Trophoblast cell (in vitro differentiated cells and primary cell): ENCODE measurements at regions not wholly inside any gene's neighbourhood (a gene's known extent, or its start where the extent isn't known, plus 50 kb on each side); places are given as distances from the start of the nearest gene placed in this dataset.

Experiments
- DNase-seq, 2 donors: peaks; one replicate each; pipeline ENCODE4 v3.0.0-alpha.2; 2016
- H2AFZ ChIP-seq: 2 replicates; pipeline ENCODE4 v1.6.1; 2013; ENCODE audit warnings: low read length, moderate library complexity, mild to moderate bottlenecking; ENCODE audit not compliant: insufficient read depth, poor library complexity
- H2AK5ac ChIP-seq: 2 replicates; pipeline ENCODE4 v1.6.1; 2013; ENCODE audit warnings: mild to moderate bottlenecking, low read length
- H2BK120ac ChIP-seq: 2 replicates; pipeline ENCODE4 v1.6.1; 2013; ENCODE audit warnings: low read length, mild to moderate bottlenecking, moderate library complexity; ENCODE audit not compliant: insufficient read depth, poor library complexity
- H2BK12ac ChIP-seq: 2 replicates; pipeline ENCODE4 v1.6.1; 2013; ENCODE audit warnings: mild to moderate bottlenecking, low read length, moderate library complexity
- H2BK5ac ChIP-seq: 2 replicates; pipeline ENCODE4 v1.6.1; 2013; ENCODE audit warnings: low read length, low read depth, moderate library complexity, mild to moderate bottlenecking; ENCODE audit not compliant: poor library complexity
- H3K14ac ChIP-seq: 2 replicates; pipeline ENCODE4 v1.6.1; 2013; ENCODE audit warnings: mild to moderate bottlenecking, low read length
- H3K18ac ChIP-seq: 2 replicates; pipeline ENCODE4 v1.6.1; 2013; ENCODE audit warnings: mild to moderate bottlenecking, low read length
- H3K23ac ChIP-seq: 2 replicates; pipeline ENCODE4 v1.6.1; 2013; ENCODE audit warnings: low read length
- H3K27ac ChIP-seq: 2 replicates; pipeline ENCODE4 v1.5.1; 2013; ENCODE audit warnings: low read depth, mild to moderate bottlenecking, inconsistent platforms, low read length, moderate library complexity
- H3K27me3 ChIP-seq: 2 replicates; pipeline ENCODE4 v1.6.1; 2013; ENCODE audit warnings: inconsistent platforms, mild to moderate bottlenecking, low read length, moderate library complexity; ENCODE audit not compliant: insufficient read depth
- H3K36me3 ChIP-seq, 2 experiments: 1 replicate in 1 of 2; 2 replicates in 1 of 2; pipeline ENCODE4 v1.6.1; 2013; ENCODE audit warnings: low read length in 2 of 2, mild to moderate bottlenecking in 2 of 2, moderate library complexity in 1 of 2; ENCODE audit not compliant: insufficient read depth in 2 of 2, control insufficient read depth in 1 of 2
- H3K4ac ChIP-seq: 2 replicates; pipeline ENCODE4 v1.6.1; 2013; ENCODE audit warnings: low read depth, mild to moderate bottlenecking, low read length, moderate library complexity
- H3K4me1 ChIP-seq, 2 experiments: 1 replicate in 1 of 2; 2 replicates in 1 of 2; pipeline ENCODE4 v1.6.1; 2013; ENCODE audit warnings: low read length in 2 of 2, mild to moderate bottlenecking in 2 of 2, moderate library complexity in 1 of 2; ENCODE audit not compliant: insufficient read depth in 2 of 2, control insufficient read depth in 1 of 2
- H3K4me2 ChIP-seq: 2 replicates; pipeline ENCODE4 v1.6.1; 2013; ENCODE audit warnings: inconsistent platforms, mild to moderate bottlenecking, low read length, moderate library complexity
- H3K4me3 ChIP-seq: 2 replicates; pipeline ENCODE4 v1.5.1; 2013; ENCODE audit warnings: mild to moderate bottlenecking, low read depth, low read length, inconsistent platforms
- H3K79me1 ChIP-seq: one replicate; pipeline ENCODE4 v1.6.1; 2013; ENCODE audit warnings: low read length
- H3K79me2 ChIP-seq: 2 replicates; pipeline ENCODE4 v1.6.1; 2013; ENCODE audit warnings: low read length, mild to moderate bottlenecking; ENCODE audit not compliant: control insufficient read depth, insufficient read depth, poor library complexity
- H3K9ac ChIP-seq: 2 replicates; pipeline ENCODE4 v1.6.1; 2013; ENCODE audit warnings: mild to moderate bottlenecking, low read length
- H3K9me3 ChIP-seq: 2 replicates; pipeline ENCODE4 v1.6.1; 2013; ENCODE audit warnings: low read depth, mild to moderate bottlenecking, control low read depth, inconsistent platforms, low read length; ENCODE audit not compliant: insufficient read depth
- H4K12ac ChIP-seq: 2 replicates; pipeline ENCODE4 v1.6.1; 2013; ENCODE audit warnings: low read depth, mild to moderate bottlenecking, low read length, moderate library complexity
- H4K8ac ChIP-seq: 2 replicates; pipeline ENCODE4 v1.6.1; 2013; ENCODE audit warnings: low read depth, mild to moderate bottlenecking, low read length, moderate library complexity
- H4K91ac ChIP-seq: one replicate; pipeline ENCODE4 v1.6.1; 2013; ENCODE audit warnings: low read depth, mild to moderate bottlenecking, low read length, moderate library complexity
- WGBS: extraction: QIAGEN DNeasy Blood & Tissue Kit; methylation state at CpG from one replicate; pipeline ENCODE4 v1.1.7; 2013; ENCODE audit warnings: missing lambda C conversion rate; ENCODE audit not compliant: insufficient read length, insufficient coverage; ENCODE audit errors: extremely low coverage; 5-methylcytosine and 5-hydroxymethylcytosine counted together

DNA sequence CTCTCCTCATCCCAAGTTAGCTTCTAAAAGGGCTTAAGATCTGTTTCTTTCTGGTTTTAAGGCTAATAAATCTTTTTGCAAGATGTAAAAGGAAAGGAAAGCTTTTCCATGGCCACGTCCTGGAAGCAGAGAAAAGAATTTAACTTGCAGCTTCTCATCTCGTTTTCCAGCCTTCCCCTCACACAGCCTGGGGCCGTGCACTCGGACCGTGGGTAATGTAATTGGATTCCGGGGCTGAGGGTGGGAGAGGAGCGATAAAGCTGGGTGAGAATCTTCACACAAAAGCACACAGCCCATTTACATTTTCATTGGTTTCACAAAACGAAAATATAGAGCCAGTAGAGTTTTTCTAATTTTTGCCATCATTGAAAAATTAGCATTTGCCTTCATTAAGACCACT lies 91.2 kb downstream of the IRX2 start:
- Histone ChIP-seq H2BK5ac (no peak overlapping the region), H3K4ac (no peak overlapping the region), H3K4me2 (no peak overlapping the region), H4K8ac (no peak overlapping the region), H3K4me1 (no peaks in the 10 kb centered on the region), H4K12ac (no peak overlapping the region), H4K91ac (no peak overlapping the region), H3K23ac (no peak overlapping the region), H3K27ac (no peak overlapping the region), H3K18ac (no peak overlapping the region), H2AFZ (no peak overlapping the region), H3K14ac (no peak overlapping the region), H3K9ac (no peak overlapping the region), H3K9me3 (no peaks in the 10 kb centered on the region), H2AK5ac (no peak overlapping the region), H2BK12ac (no peak overlapping the region), H3K4me3 (no peak overlapping the region), H2BK120ac (no peak overlapping the region), H3K79me2 (no peaks in the 10 kb centered on the region), H3K36me3 (no peaks in the 10 kb centered on the region), H3K27me3 (no peaks in the 10 kb centered on the region), H3K79me1 (no peaks in the 10 kb centered on the region)
- no CpG with 5 or more reads among the region's 8 CpGs for WGBS
- no peak for DNase-seq

GRCh38 chr5:2658881-2659470 lies 92.5 kb downstream of the IRX2 start:
- no peak overlapping the region for H4K91ac ChIP-seq
- no peaks in the 10 kb centered on the region for H3K27me3 ChIP-seq
- H3K14ac ChIP-seq, result no peak overlapping the region
- peaks cover 2% of the 10 kb centered on the region for H3K9me3 ChIP-seq
- no peaks in the 10 kb centered on the region for H3K79me2 ChIP-seq
- H2BK12ac ChIP-seq, result no peak overlapping the region
- H3K23ac ChIP-seq, result no peak overlapping the region
- no CpG with 5 or more reads among the region's 18 CpGs for WGBS
- no peak overlapping the region for H3K4me2 ChIP-seq
- H4K12ac ChIP-seq, result no peak overlapping the region
- H2AK5ac ChIP-seq, result no peak overlapping the region
- H2BK120ac ChIP-seq, result no peak overlapping the region
- H4K8ac ChIP-seq, result no peak overlapping the region
- H2AFZ ChIP-seq, result no peak overlapping the region
- H3K79me1 ChIP-seq, result no peaks in the 10 kb centered on the region
- H3K36me3 ChIP-seq, result no peaks in the 10 kb centered on the region
- no peaks in the 10 kb centered on the region for H3K4me1 ChIP-seq
- H3K4ac ChIP-seq, result no peak overlapping the region
- no peak overlapping the region for H3K27ac ChIP-seq
- no peak overlapping the region for H3K4me3 ChIP-seq
- H3K9ac ChIP-seq, result no peak overlapping the region
- H3K18ac ChIP-seq, result no peak overlapping the region
- DNase-seq, result peak; percentile 41 to 50
- H2BK5ac ChIP-seq, result no peak overlapping the region

GRCh38 chr5:2658447-2658846 lies 93.0 kb downstream of the IRX2 start:
- H2BK120ac ChIP-seq, result no peak overlapping the region
- no peak overlapping the region for H4K91ac ChIP-seq
- no peak overlapping the region for H3K27ac ChIP-seq
- H3K36me3 ChIP-seq, result no peaks in the 10 kb centered on the region
- H3K4ac ChIP-seq, result no peak overlapping the region
- H2BK12ac ChIP-seq, result no peak overlapping the region
- H2AFZ ChIP-seq, result no peak overlapping the region
- no peaks in the 10 kb centered on the region for H3K27me3 ChIP-seq
- H4K8ac ChIP-seq, result no peak overlapping the region
- peak; percentile 48 to 61 for DNase-seq
- H3K14ac ChIP-seq, result no peak overlapping the region
- H3K23ac ChIP-seq, result no peak overlapping the region
- peaks cover 2% of the 10 kb centered on the region for H3K9me3 ChIP-seq
- H3K9ac ChIP-seq, result no peak overlapping the region
- H3K79me1 ChIP-seq, result no peaks in the 10 kb centered on the region
- no peak overlapping the region for H3K4me3 ChIP-seq
- no peak overlapping the region for H2AK5ac ChIP-seq
- H3K79me2 ChIP-seq, result no peaks in the 10 kb centered on the region
- no peak overlapping the region for H3K4me2 ChIP-seq
- H3K4me1 ChIP-seq, result no peaks in the 10 kb centered on the region
- H2BK5ac ChIP-seq, result no peak overlapping the region
- no CpG with 5 or more reads among the region's 11 CpGs for WGBS
- no peak overlapping the region for H3K18ac ChIP-seq
- no peak overlapping the region for H4K12ac ChIP-seq

DNA sequence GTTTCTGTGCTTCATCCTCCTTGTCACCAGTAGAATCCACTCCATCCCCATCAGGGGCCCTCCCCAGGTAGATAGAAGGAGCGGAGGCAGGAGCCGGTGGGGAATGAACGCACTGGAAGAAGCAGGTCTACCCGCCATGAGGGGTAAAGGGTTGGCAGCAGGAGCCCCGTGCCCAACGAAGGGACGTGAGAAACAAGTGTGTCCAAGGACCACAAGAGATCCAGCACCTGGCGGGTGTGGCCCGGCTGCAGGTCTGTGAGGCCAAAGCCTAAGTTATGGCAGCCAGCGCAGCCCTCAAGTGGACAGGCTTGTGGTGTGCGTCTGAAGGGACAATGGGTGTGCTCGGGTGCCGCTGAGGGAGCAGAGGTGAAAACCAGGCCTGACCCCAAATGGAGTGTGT lies 94.3 kb downstream of the IRX2 start:
- no peak overlapping the region for H4K8ac ChIP-seq
- no peak overlapping the region for H3K23ac ChIP-seq
- no peak overlapping the region for H4K91ac ChIP-seq
- no peak overlapping the region for H2AFZ ChIP-seq
- H3K79me1 ChIP-seq, result no peaks in the 10 kb centered on the region
- no peak overlapping the region for H3K4me3 ChIP-seq
- H3K27ac ChIP-seq, result no peak overlapping the region
- H4K12ac ChIP-seq, result no peak overlapping the region
- no peaks in the 10 kb centered on the region for H3K27me3 ChIP-seq
- no peak overlapping the region for H2BK120ac ChIP-seq
- H2BK5ac ChIP-seq, result no peak overlapping the region
- no peaks in the 10 kb centered on the region for H3K79me2 ChIP-seq
- no peak overlapping the region for H3K4ac ChIP-seq
- H3K18ac ChIP-seq, result no peak overlapping the region
- H2AK5ac ChIP-seq, result no peak overlapping the region
- H2BK12ac ChIP-seq, result no peak overlapping the region
- no peak overlapping the region for H3K9ac ChIP-seq
- H3K4me1 ChIP-seq, result no peaks in the 10 kb centered on the region
- H3K4me2 ChIP-seq, result no peak overlapping the region
- peaks cover 2% of the 10 kb centered on the region for H3K9me3 ChIP-seq
- H3K14ac ChIP-seq, result no peak overlapping the region
- no CpG with 5 or more reads among the region's 13 CpGs for WGBS
- no peak for DNase-seq
- no peaks in the 10 kb centered on the region for H3K36me3 ChIP-seq
